ENCODE measurements at regions not wholly inside any gene's neighbourhood (a gene's known extent, or its start where the extent isn't known, plus 50 kb on each side); places are given as distances from the start of the nearest gene placed in this dataset.

GRCh38 chr17:79404136-79404911 is 206.5 kb downstream of the RBFOX3 start:
- H3K4me1 ChIP-seq, result peaks cover 0 to 3% of the 10 kb centered on the region in 2 donors
- no peak for DNase-seq (ENCODE audit: low spot score in 2 of 2)
- intact Hi-C loops (cut with DNase I), result loop anchor here (10.0 kb wide), 1 partner anchor 300 kb away; no protein-coding TSS in a partner anchor
- H3K27ac ChIP-seq, result no peak overlapping the region
- H3K9me3 ChIP-seq, result no peaks in the 10 kb centered on the region
- H3K4me3 ChIP-seq, result no peak overlapping the region
- H3K36me3 ChIP-seq, result no peaks in the 10 kb centered on the region
- H3K27me3 ChIP-seq, result peaks cover 14% of the 10 kb centered on the region
- no peak for TF ChIP-seq CTCF (IDR thresholded peaks at IDR 0.05)

- peaks cover 0 to 3% of the 10 kb centered on the region in 2 donors for H3K4me1 ChIP-seq
- no peak for TF ChIP-seq CTCF (IDR thresholded peaks at IDR 0.05)
- no peaks in the 10 kb centered on the region for H3K9me3 ChIP-seq
- H3K27me3 ChIP-seq, result peaks cover 14% of the 10 kb centered on the region
- no peak overlapping the region for H3K27ac ChIP-seq
- H3K36me3 ChIP-seq, result no peaks in the 10 kb centered on the region
- H3K4me3 ChIP-seq, result no peak overlapping the region
- intact Hi-C loops (cut with DNase I), result loop anchor here (10.0 kb wide), 1 partner anchor 303 kb away; no protein-coding TSS in a partner anchor
- no peak for DNase-seq (ENCODE audit: low spot score in 2 of 2)
Measured at GRCh38 chr17:79401704-79402674, 208.9 kb downstream of the RBFOX3 start.

- TF ChIP-seq CTCF (IDR thresholded peaks at IDR 0.05), result peak; percentile 64 to 95 (median 94)
- Histone ChIP-seq H3K27ac (no peak overlapping the region), H3K4me1 (peaks cover 0 to 3% of the 10 kb centered on the region in 2 donors), H3K36me3 (no peaks in the 10 kb centered on the region), H3K4me3 (peak overlapping the region in 1 of 2 donors; percentile 42), H3K9me3 (no peaks in the 10 kb centered on the region), H3K27me3 (peaks cover 11% of the 10 kb centered on the region)
- intact Hi-C loops (cut with DNase I), result loop anchor here (10.0 kb wide), 1 partner anchor 304 kb away; no protein-coding TSS in a partner anchor
- DNase-seq (ENCODE audit: low spot score in 2 of 2), result peak in 1 of 2 donors; percentile 80
Measured at GRCh38 chr17:79400989-79401703, 209.7 kb downstream of the RBFOX3 start.

- no peak for DNase-seq (ENCODE audit: low spot score in 2 of 2)
- intact Hi-C loops (cut with DNase I), result loop anchor here (10.0 kb wide), 1 partner anchor 305 kb away; no protein-coding TSS in a partner anchor
- TF ChIP-seq CTCF (IDR thresholded peaks at IDR 0.05), result no peak
- Histone ChIP-seq H3K36me3 (no peaks in the 10 kb centered on the region), H3K27me3 (peaks cover 5% of the 10 kb centered on the region), H3K4me3 (no peak overlapping the region), H3K9me3 (no peaks in the 10 kb centered on the region), H3K4me1 (peaks cover 0 to 3% of the 10 kb centered on the region in 2 donors), H3K27ac (no peak overlapping the region)
Measured at GRCh38 chr17:79399610-79400144, 211.2 kb downstream of the RBFOX3 start.

- H3K36me3 ChIP-seq, result no peaks in the 10 kb centered on the region
- H3K9me3 ChIP-seq, result no peaks in the 10 kb centered on the region
- peaks cover 5% of the 10 kb centered on the region for H3K27me3 ChIP-seq
- no peak for DNase-seq (ENCODE audit: low spot score in 2 of 2)
- no peak for TF ChIP-seq CTCF (IDR thresholded peaks at IDR 0.05)
- intact Hi-C loops (cut with DNase I), result no loop called here
- peaks cover 0 to 3% of the 10 kb centered on the region in 2 donors for H3K4me1 ChIP-seq
- no peak overlapping the region for H3K27ac ChIP-seq
- H3K4me3 ChIP-seq, result no peak overlapping the region
Measured at GRCh38 chr17:79398441-79398840, 212.4 kb downstream of the RBFOX3 start.

Data from ascending aorta (tissue), 2 donors.